GM06990 (cell line): ENCODE measurements at regions not wholly inside any gene's neighbourhood (a gene's known extent, or its start where the extent isn't known, plus 50 kb on each side); places are given as distances from the start of the nearest gene placed in this dataset.
"Not testable (repeated sequence)": the region's sequence is repeated elsewhere in the genome, so short reads cannot be mapped to it uniquely, and the experiment has no call there.

ENCODE experiments used
- DNase-seq: peaks from one replicate; pipeline ENCODE4 v3.0.0-alpha.2; 2011; ENCODE audit not compliant: insufficient read length; ENCODE audit errors: extremely low read depth
- H3K27me3 ChIP-seq: replicated peaks from 2 replicates; pipeline ENCODE4 v1.6.0; 2011; ENCODE audit warnings: low read length; ENCODE audit not compliant: control insufficient read depth, insufficient read depth
- H3K36me3 ChIP-seq: 2 replicates; pipeline ENCODE4 v1.5.1; 2011; ENCODE audit warnings: low read length; ENCODE audit not compliant: control insufficient read depth, insufficient read depth
- H3K4me3 ChIP-seq: replicated peaks from 2 replicates; pipeline ENCODE4 v1.5.1; 2011; ENCODE audit warnings: low read depth, mild to moderate bottlenecking, control low read depth, low read length
- TF ChIP-seq, protein P1 (sequence below): IDR thresholded peaks from 2 replicates; pipeline ENCODE4 v1.5.1; 2011; ENCODE audit warnings: low read length, control low read depth, mild to moderate bottlenecking, inconsistent platforms; ENCODE audit not compliant: insufficient read depth, poor library complexity, severe bottlenecking

DNA sequence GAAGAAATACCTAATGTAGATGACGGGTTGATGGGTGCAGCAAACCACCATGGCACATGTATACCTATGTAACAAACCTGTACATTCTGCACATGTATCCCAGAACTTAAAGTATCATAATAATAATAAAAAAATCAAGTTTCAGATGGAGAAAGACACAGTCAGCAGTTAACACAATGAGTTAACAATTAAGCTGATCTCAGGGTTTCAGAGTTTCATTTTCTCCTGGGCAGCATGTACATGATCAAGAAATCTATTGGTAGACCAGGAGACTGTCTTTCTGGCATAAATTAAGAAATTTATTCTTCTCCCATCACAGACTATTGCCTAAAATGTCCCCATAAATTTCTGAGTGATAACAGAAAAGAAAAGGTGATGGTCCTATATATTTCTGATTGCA lies 155.3 kb downstream of the RAD51AP2 start:
- no peak for DNase-seq
- Histone ChIP-seq H3K4me3 (no peak overlapping the region), H3K36me3 (no peaks in the 10 kb centered on the region), H3K27me3 (no peaks in the 10 kb centered on the region)
- TF ChIP-seq, protein P1, sequence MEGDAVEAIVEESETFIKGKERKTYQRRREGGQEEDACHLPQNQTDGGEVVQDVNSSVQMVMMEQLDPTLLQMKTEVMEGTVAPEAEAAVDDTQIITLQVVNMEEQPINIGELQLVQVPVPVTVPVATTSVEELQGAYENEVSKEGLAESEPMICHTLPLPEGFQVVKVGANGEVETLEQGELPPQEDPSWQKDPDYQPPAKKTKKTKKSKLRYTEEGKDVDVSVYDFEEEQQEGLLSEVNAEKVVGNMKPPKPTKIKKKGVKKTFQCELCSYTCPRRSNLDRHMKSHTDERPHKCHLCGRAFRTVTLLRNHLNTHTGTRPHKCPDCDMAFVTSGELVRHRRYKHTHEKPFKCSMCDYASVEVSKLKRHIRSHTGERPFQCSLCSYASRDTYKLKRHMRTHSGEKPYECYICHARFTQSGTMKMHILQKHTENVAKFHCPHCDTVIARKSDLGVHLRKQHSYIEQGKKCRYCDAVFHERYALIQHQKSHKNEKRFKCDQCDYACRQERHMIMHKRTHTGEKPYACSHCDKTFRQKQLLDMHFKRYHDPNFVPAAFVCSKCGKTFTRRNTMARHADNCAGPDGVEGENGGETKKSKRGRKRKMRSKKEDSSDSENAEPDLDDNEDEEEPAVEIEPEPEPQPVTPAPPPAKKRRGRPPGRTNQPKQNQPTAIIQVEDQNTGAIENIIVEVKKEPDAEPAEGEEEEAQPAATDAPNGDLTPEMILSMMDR = no peak

DNA sequence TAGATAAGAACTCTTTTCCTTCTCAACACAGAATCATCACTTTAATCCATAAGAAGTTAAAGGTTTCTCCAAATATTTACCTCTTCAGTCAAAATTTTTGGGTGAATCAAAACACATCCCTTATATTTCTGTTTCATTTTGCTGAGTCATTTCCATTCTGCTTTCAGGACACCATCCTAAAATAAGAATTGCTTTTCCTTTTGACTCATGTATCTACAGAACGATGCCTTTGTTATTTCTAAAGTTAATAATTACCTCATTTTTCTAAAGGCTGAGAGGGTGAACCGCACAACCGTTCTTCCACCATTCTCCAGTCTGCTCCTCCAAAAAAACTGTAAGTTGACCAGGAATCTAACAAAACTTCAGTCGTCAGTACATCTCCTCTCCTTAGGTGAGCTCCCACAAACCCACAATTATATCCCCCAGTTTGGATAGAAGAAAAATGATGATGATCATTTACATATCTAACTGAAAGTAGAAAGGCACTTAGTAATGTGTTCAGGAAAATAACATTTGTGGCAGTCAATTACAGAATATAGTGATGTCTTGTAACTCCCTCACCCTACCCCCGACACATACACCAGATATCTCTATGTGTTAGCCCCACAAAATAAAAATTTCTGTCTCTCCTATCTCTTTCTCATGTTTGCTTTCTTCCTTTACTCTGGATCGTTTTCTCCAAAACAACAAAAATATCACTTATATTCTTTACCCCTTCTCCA lies 162.5 kb downstream of the RAD51AP2 start:
- H3K36me3 ChIP-seq = no peaks in the 10 kb centered on the region
- TF ChIP-seq, protein P1 = no peak
- H3K27me3 ChIP-seq = no peaks in the 10 kb centered on the region
- no peak for DNase-seq
- H3K4me3 ChIP-seq = no peak overlapping the region

DNA sequence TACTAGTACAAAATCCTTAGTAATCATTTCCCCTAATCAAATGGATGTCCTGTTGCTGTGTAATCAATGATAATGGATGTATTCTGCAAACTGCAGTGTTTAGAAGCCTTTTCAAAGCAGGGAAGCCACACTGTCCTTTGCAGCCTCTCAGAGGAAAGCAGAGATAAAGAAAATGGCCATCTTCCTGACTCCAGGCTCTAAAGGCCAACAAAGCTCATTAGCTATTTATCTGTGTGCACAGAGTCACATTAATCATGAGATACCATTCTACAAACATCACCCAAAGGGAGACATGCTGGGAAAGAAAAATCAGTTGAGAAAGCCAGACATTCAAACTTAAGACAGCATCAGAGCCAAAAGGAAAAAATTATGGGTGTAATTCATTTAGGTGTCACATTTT lies 165.0 kb downstream of the RAD51AP2 start:
- DNase-seq = no peak
- H3K4me3 ChIP-seq = no peak overlapping the region
- no peaks in the 10 kb centered on the region for H3K27me3 ChIP-seq
- TF ChIP-seq, protein P1 = no peak
- no peaks in the 10 kb centered on the region for H3K36me3 ChIP-seq

DNA sequence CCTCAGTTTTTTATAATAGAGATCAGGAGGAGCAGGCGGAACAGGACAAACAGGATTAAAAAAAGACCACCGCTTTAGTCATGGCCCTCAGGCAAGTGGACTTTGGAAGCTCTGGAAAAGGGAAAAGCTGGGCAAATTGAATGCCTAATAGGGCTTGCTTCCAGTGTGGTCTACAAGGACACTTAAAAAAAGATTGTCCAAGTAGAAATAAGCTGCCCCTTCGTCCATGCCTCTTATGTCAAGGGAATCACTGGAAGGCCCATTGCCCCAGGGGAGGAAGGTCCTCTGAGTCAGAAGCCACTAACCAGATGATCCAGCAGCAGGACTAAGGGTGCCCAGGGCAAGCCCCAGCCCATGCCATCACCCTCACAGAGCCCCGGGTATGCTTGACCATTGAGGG lies 175.5 kb downstream of the RAD51AP2 start:
- not testable (repeated sequence) for DNase-seq, H3K4me3 ChIP-seq

DNA sequence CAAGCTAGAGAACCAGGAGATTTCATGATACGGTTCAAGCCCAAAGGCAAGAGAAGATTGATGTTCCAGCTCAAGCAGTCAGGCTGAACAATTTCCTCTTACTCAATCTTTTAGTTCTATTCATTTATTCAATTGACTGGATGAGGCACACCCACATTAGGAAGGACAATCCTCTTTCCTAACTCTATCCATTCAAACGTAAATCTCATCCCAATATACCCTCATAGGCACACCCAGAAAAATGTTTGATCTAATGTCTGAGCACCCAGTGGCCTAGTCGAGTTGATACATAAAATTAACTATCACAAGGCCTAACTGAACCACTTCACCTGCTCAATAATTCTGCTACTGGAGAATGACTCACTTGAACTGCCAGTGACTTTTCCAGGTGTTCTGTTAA lies 180.7 kb downstream of the RAD51AP2 start:
- DNase-seq = no peak
- H3K36me3 ChIP-seq = no peaks in the 10 kb centered on the region
- TF ChIP-seq, protein P1 = no peak
- H3K4me3 ChIP-seq = no peak overlapping the region
- no peaks in the 10 kb centered on the region; the same call in 1 of the 2 replicates for H3K27me3 ChIP-seq

More for the DNA sequence above, 175.5 kb downstream of the RAD51AP2 start:
- H3K27me3 ChIP-seq, H3K36me3 ChIP-seq: not testable (repeated sequence)

DNA sequence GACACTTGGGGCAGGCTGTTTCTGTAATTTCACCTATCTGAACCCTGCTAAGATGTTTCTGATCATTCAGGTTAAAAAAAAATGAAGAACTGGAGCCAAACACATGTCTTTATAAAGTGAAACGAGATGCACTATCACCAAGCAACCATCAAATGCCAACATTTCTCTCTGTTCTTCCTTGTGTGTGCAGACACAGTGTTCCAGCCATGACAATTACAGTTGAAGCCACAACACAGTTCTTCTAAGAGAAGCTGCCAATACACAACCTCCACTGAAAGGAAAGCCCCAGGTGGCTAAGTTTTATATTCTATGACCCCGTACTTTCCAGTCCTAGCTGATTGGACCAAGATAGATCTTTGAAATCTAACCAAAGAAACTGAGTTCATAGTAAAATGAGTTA lies 181.8 kb downstream of the RAD51AP2 start:
- Histone ChIP-seq H3K36me3 (no peaks in the 10 kb centered on the region), H3K27me3 (no peaks in the 10 kb centered on the region; the same call in 1 of the 2 replicates), H3K4me3 (no peak overlapping the region)
- TF ChIP-seq, protein P1 = no peak
- no peak for DNase-seq
